CD4-positive, alpha-beta T cell treated with Interleukin-1 beta for 1 hour (primary cell): ENCODE measurements at regions not wholly inside any gene's neighbourhood (a gene's known extent, or its start where the extent isn't known, plus 50 kb on each side); places are given as distances from the start of the nearest gene placed in this dataset.
"Not testable (repeated sequence)": the region's sequence is repeated elsewhere in the genome, so short reads cannot be mapped to it uniquely, and the experiment has no call there.

ENCODE experiments used
- DNase-seq, 2 donors: peaks; one replicate each; pipeline ENCODE4 v3.0.0-alpha.2; 2020 to 2022

GRCh38 chr1:120619867-120620692 is 103.7 kb upstream of the NBPF26 start:
- DNase-seq: not testable (repeated sequence)

GRCh38 chr1:120620693-120620969 is 103.1 kb upstream of the NBPF26 start:
- not testable (repeated sequence) for DNase-seq

GRCh38 chr1:120621278-120621677 is 102.5 kb upstream of the NBPF26 start:
- DNase-seq: not testable (repeated sequence)

GRCh38 chr1:120623539-120623938 is 100.2 kb upstream of the NBPF26 start:
- DNase-seq: not testable (repeated sequence)

GRCh38 chr1:120624565-120625064 is 99.1 kb upstream of the NBPF26 start:
- not testable (repeated sequence) for DNase-seq

GRCh38 chr1:120629832-120630455 is 93.8 kb upstream of the NBPF26 start:
- not testable (repeated sequence) for DNase-seq

- not testable (repeated sequence) for DNase-seq
These were observed 88.6 kb upstream of the NBPF26 start for GRCh38 chr1:120634816-120635806.

- DNase-seq: not testable (repeated sequence)
These were observed 83.3 kb upstream of the NBPF26 start for GRCh38 chr1:120640261-120641013.

- not testable (repeated sequence) for DNase-seq
These were observed 82.8 kb upstream of the NBPF26 start for GRCh38 chr1:120641014-120641302.

GRCh38 chr1:120647182-120647581 is 76.6 kb upstream of the NBPF26 start:
- DNase-seq: not testable (repeated sequence)

GRCh38 chr1:120648915-120649623 is 74.7 kb upstream of the NBPF26 start:
- not testable (repeated sequence) for DNase-seq

- DNase-seq: not testable (repeated sequence)
These were observed 74.0 kb upstream of the NBPF26 start for GRCh38 chr1:120649730-120650129.

- not testable (repeated sequence) for DNase-seq
These were observed 69.6 kb upstream of the NBPF26 start for GRCh38 chr1:120654114-120654513.

- DNase-seq: not testable (repeated sequence)
These were observed 68.4 kb upstream of the NBPF26 start for GRCh38 chr1:120655394-120655793.

GRCh38 chr1:120656116-120656515 is 67.6 kb upstream of the NBPF26 start:
- DNase-seq: not testable (repeated sequence)

- DNase-seq: not testable (repeated sequence)
These were observed 65.9 kb upstream of the NBPF26 start for GRCh38 chr1:120657804-120658203.

- not testable (repeated sequence) for DNase-seq
These were observed 65.1 kb upstream of the NBPF26 start for GRCh38 chr1:120658622-120659021.

- DNase-seq: not testable (repeated sequence)
These were observed 64.6 kb upstream of the NBPF26 start for GRCh38 chr1:120659133-120659532.

- not testable (repeated sequence) for DNase-seq
These were observed 59.1 kb upstream of the NBPF26 start for GRCh38 chr1:120664376-120665249.

- DNase-seq: peak; percentile 1 to 2
These were observed 58.5 kb upstream of the NBPF26 start for GRCh38 chr1:120665250-120665577.

GRCh38 chr1:120668187-120668586 is 55.6 kb upstream of the NBPF26 start:
- DNase-seq: not testable (repeated sequence)
